ENCODE measurements at regions not wholly inside any gene's neighbourhood (a gene's known extent, or its start where the extent isn't known, plus 50 kb on each side); places are given as distances from the start of the nearest gene placed in this dataset.
"Not testable (repeated sequence)": the region's sequence is repeated elsewhere in the genome, so short reads cannot be mapped to it uniquely, and the experiment has no call there.

DNA sequence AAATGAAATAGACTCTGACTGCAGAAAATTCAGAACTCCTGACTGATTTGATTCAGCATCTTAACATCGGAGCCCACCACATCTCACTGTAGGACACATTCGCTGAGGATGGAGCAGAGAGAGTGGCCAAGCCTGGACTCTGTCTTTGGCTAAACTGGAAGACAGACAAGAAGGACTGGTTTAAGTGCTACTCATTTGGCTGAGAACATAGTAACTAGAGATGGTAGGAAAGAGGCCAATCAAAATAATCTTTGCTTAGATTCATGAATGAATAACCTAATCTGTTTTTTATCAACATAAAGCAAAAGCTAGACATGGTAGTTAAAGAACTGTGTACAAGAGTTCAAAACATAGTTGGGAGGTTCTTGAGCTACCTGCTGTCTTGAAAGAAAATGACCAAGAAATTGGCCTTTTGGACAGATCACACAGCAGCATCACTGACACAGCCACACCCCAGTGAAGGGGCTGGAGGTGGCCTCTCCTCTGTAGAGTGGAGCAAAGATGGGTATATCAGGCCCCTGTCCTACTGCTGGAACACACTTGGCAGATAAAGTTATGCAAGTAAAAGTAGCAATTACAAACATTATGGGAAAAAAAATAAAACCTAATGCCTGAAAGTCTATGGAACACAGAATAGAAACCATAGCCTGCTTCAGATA, 87.1 kb upstream of the NT5E start:
- TF ChIP-seq CTCF (IDR thresholded peaks at IDR 0.05; ENCODE audit: unreplicated experiment in 3 of 3), result no peak
- Mint-ChIP-seq H3K9me3 (peaks cover 4% of the 10 kb centered on the region), H3K4me1 (no peaks in the 10 kb centered on the region), H3K36me3 (ENCODE audit: low read depth) (no peaks in the 10 kb centered on the region), H3K27me3 (ENCODE audit: low read depth) (peaks cover 4% of the 10 kb centered on the region), H3K4me3 (no peak overlapping the region), H3K27ac (no peak overlapping the region)

DNA sequence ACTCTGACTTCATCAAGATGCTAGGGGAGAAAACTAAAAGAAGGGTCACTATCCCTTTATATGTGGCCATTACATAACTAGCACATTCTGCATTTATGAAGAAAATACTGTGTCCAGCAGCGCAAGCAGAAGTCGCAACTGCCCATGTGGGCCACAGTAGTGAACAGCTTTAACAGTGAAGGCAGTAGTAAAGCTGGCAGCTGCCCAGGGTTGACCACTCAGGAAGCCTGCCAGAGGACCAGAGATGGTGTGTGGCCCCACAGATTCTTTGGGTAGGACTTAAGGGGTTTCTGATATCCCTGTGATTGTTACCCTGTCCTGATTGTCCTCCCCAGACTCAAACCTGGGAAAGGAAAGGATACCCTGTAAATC, 88.3 kb upstream of the NT5E start:
- no peak overlapping the region for H3K4me3 Mint-ChIP-seq
- TF ChIP-seq CTCF (IDR thresholded peaks at IDR 0.05; ENCODE audit: unreplicated experiment in 3 of 3), result no peak
- H3K36me3 Mint-ChIP-seq (ENCODE audit: low read depth), result no peaks in the 10 kb centered on the region
- H3K4me1 Mint-ChIP-seq, result no peaks in the 10 kb centered on the region
- H3K27ac Mint-ChIP-seq, result no peak overlapping the region
- no peaks in the 10 kb centered on the region for H3K9me3 Mint-ChIP-seq
- peaks cover 4% of the 10 kb centered on the region for H3K27me3 Mint-ChIP-seq (ENCODE audit: low read depth)

GRCh38 chr6:85360794-85361642, 88.9 kb upstream of the NT5E start:
- no peaks in the 10 kb centered on the region for H3K4me1 Mint-ChIP-seq
- peaks cover 4% of the 10 kb centered on the region for H3K27me3 Mint-ChIP-seq (ENCODE audit: low read depth)
- H3K9me3 Mint-ChIP-seq, result no peaks in the 10 kb centered on the region
- H3K27ac Mint-ChIP-seq, result no peak overlapping the region
- no peak for TF ChIP-seq CTCF (IDR thresholded peaks at IDR 0.05; ENCODE audit: unreplicated experiment in 3 of 3)
- no peaks in the 10 kb centered on the region for H3K36me3 Mint-ChIP-seq (ENCODE audit: low read depth)
- H3K4me3 Mint-ChIP-seq, result no peak overlapping the region

- no peak for TF ChIP-seq CTCF (IDR thresholded peaks at IDR 0.05; ENCODE audit: unreplicated experiment in 3 of 3)
- H3K36me3 Mint-ChIP-seq (ENCODE audit: low read depth), result no peaks in the 10 kb centered on the region
- no peak overlapping the region for H3K4me3 Mint-ChIP-seq
- H3K9me3 Mint-ChIP-seq, result no peaks in the 10 kb centered on the region
- peaks cover 4% of the 10 kb centered on the region for H3K27me3 Mint-ChIP-seq (ENCODE audit: low read depth)
- no peaks in the 10 kb centered on the region for H3K4me1 Mint-ChIP-seq
- H3K27ac Mint-ChIP-seq, result no peak overlapping the region
Observed at GRCh38 chr6:85357651-85358050, 92.2 kb upstream of the NT5E start.

- H3K4me3 Mint-ChIP-seq; H3K9me3 Mint-ChIP-seq; H3K36me3 Mint-ChIP-seq (ENCODE audit: low read depth); H3K4me1 Mint-ChIP-seq; H3K27me3 Mint-ChIP-seq (ENCODE audit: low read depth); H3K27ac Mint-ChIP-seq: not testable (repeated sequence)
Observed at GRCh38 chr6:85356743-85357142, 93.1 kb upstream of the NT5E start.

- H3K36me3 Mint-ChIP-seq (ENCODE audit: low read depth), result no peaks in the 10 kb centered on the region
- no peak for TF ChIP-seq CTCF (IDR thresholded peaks at IDR 0.05; ENCODE audit: unreplicated experiment in 3 of 3)
- H3K9me3 Mint-ChIP-seq, result no peaks in the 10 kb centered on the region
- no peak overlapping the region for H3K4me3 Mint-ChIP-seq
- H3K27me3 Mint-ChIP-seq (ENCODE audit: low read depth), result peaks cover 4% of the 10 kb centered on the region
- H3K27ac Mint-ChIP-seq, result no peak overlapping the region
- H3K4me1 Mint-ChIP-seq, result no peaks in the 10 kb centered on the region
Observed at GRCh38 chr6:85355816-85356215, 94.1 kb upstream of the NT5E start.

Data from nephron (organoid).